ENCODE measurements at regions not wholly inside any gene's neighbourhood (a gene's known extent, or its start where the extent isn't known, plus 50 kb on each side); places are given as distances from the start of the nearest gene placed in this dataset.

DNA sequence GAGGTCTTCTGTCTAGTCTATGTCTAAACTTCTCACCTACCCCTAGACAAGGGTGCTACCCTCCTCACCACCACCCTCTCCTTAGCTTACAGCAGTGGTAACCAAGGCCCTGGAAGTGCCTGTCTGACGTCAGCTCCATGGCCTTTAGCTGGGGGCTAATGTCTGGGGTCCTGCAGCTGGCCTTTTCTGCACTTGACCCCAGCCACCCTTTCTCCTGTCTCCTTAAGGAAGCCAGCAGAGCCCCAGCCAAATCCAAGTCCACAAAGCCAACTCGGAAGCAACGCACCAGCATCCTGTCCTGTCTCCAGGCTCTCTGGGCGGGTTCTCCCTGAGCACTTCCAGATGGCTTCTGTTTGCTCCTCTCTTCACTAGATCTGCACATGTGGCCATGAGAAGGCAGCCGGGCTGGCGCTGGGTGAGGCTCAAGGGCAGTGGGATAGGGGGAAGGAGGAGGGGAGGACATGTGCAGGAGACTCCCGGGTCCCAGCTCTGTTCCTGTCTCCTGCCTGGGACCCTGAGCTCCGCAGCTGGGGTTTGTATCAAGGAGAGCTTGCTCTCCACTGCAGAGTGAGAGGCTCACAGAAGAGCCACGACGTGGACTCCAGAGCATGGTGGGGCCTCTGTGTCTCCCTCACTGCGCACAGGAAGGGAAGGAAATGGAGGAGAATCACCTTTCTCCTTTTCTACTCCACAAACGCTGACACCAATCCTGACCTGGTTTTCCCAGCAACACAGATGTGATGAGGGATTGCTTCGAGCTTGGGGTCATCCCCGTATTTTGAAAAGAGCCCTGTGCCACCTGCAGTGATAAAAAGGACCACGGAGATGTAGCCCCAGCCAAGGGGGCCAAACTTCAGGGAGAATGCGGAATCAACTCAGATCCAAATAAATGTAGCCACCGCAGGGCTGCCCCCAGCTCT, 204.2 kb downstream of the USP12 start:
- H3K4me2 ChIP-seq (ENCODE audit: low read length), result no peak overlapping the region
- no peaks in the 10 kb centered on the region for H3K79me2 ChIP-seq (ENCODE audit: low read length)
- no peak overlapping the region for H3K27ac ChIP-seq (ENCODE audit: low read length)
- H3K9ac ChIP-seq (ENCODE audit: low read length), result no peak overlapping the region
- peaks cover 3% of the 10 kb centered on the region; the same call in 1 of the 2 replicates for H3K27me3 ChIP-seq (ENCODE audit: low read depth, low read length)
- H4K20me1 ChIP-seq (ENCODE audit: insufficient read depth, low read length), result no peaks in the 10 kb centered on the region
- H2AFZ ChIP-seq (ENCODE audit: low read depth, low read length), result no peak overlapping the region
- H3K4me3 ChIP-seq (ENCODE audit: low read length), result no peak overlapping the region
- TF ChIP-seq, protein P1, sequence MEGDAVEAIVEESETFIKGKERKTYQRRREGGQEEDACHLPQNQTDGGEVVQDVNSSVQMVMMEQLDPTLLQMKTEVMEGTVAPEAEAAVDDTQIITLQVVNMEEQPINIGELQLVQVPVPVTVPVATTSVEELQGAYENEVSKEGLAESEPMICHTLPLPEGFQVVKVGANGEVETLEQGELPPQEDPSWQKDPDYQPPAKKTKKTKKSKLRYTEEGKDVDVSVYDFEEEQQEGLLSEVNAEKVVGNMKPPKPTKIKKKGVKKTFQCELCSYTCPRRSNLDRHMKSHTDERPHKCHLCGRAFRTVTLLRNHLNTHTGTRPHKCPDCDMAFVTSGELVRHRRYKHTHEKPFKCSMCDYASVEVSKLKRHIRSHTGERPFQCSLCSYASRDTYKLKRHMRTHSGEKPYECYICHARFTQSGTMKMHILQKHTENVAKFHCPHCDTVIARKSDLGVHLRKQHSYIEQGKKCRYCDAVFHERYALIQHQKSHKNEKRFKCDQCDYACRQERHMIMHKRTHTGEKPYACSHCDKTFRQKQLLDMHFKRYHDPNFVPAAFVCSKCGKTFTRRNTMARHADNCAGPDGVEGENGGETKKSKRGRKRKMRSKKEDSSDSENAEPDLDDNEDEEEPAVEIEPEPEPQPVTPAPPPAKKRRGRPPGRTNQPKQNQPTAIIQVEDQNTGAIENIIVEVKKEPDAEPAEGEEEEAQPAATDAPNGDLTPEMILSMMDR (IDR thresholded peaks at IDR 0.05; ENCODE audit: low read depth, low read length), result no peak
- no peaks in the 10 kb centered on the region for H3K9me3 ChIP-seq (ENCODE audit: insufficient read depth, low read length)
- H3K36me3 ChIP-seq (replicated peaks; ENCODE audit: low read depth, low read length), result no peaks in the 10 kb centered on the region
- peaks cover under 1% of the 10 kb centered on the region; the same call in 1 of the 2 replicates for H3K4me1 ChIP-seq (ENCODE audit: low read length)

DNA sequence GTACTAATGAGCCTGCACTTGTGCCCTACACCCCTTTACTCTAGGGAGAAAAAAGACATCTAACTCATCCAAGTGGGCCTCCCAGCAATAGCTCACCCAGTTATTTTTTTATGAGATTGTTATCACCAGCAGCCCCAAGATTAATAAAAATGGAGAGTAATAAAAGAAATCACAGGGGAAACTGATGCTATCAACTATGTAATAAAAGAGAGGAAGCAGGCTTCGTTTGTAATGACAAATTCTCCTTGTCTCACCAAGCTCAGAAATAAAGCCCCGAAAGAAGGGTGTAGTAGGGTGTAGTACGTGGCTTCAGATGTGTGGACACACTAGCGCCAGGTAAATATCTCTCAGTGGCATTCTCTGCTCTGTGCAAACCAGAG, 204.9 kb downstream of the USP12 start:
- Histone ChIP-seq H3K79me2 (ENCODE audit: low read length) (no peaks in the 10 kb centered on the region), H3K4me2 (ENCODE audit: low read length) (no peak overlapping the region), H3K27me3 (ENCODE audit: low read depth, low read length) (peaks cover 3% of the 10 kb centered on the region; the same call in 1 of the 2 replicates), H3K27ac (ENCODE audit: low read length) (no peak overlapping the region), H3K4me1 (ENCODE audit: low read length) (no peaks in the 10 kb centered on the region), H3K9me3 (ENCODE audit: insufficient read depth, low read length) (no peaks in the 10 kb centered on the region), H3K36me3 (replicated peaks; ENCODE audit: low read depth, low read length) (no peaks in the 10 kb centered on the region), H2AFZ (ENCODE audit: low read depth, low read length) (no peak overlapping the region), H3K4me3 (ENCODE audit: low read length) (no peak overlapping the region), H3K9ac (ENCODE audit: low read length) (no peak overlapping the region), H4K20me1 (ENCODE audit: insufficient read depth, low read length) (no peaks in the 10 kb centered on the region)
- no peak for TF ChIP-seq EZH2phosphoT487 (IDR thresholded peaks at IDR 0.05; ENCODE audit: low read depth)
- TF ChIP-seq, protein P1 (IDR thresholded peaks at IDR 0.05; ENCODE audit: low read depth, low read length), result no peak

DNA sequence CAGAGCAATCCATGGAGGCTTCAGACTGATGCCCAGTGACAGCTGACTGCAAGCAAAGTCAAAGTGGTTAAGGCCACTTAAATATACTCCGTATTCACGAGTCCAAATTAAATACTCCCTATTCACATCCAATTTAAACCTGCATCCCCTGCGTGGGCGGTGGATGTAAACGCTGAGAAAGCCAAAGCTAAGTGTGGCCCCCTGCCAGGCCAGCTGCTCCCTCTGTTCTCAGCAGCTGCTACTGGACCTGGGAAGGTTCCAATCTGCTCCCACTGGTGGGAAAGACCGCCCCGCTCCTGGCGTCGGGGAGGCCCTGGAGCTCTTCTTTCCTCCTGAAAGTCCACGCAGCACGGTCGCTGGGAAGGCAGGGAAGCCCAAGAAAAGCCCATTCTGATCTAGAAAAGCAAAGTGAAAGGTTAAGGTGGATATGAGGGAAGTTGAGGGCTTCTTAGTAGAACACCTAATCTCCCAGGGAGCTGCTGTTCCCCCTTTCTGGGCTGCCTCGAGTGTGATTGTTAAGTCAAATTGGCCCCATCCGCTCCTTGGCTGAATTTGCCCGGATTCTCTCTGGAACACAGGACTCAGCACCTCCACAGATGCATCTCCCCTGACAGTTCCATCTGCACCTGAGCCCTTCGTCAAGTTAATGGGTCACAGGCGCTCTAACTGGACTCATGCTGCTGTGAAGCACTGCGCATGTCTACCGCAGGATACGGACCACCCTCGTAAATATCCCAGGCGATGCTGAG, 205.5 kb downstream of the USP12 start:
- Histone ChIP-seq H3K27me3 (ENCODE audit: low read depth, low read length) (peaks cover 3% of the 10 kb centered on the region; the same call in 1 of the 2 replicates), H3K9ac (ENCODE audit: low read length) (no peak overlapping the region), H3K36me3 (replicated peaks; ENCODE audit: low read depth, low read length) (no peaks in the 10 kb centered on the region), H3K79me2 (ENCODE audit: low read length) (no peaks in the 10 kb centered on the region), H3K4me2 (ENCODE audit: low read length) (no peak overlapping the region), H4K20me1 (ENCODE audit: insufficient read depth, low read length) (no peaks in the 10 kb centered on the region), H2AFZ (ENCODE audit: low read depth, low read length) (no peak overlapping the region), H3K9me3 (ENCODE audit: insufficient read depth, low read length) (no peaks in the 10 kb centered on the region), H3K4me3 (ENCODE audit: low read length) (no peak overlapping the region), H3K27ac (ENCODE audit: low read length) (no peak overlapping the region), H3K4me1 (ENCODE audit: low read length) (no peaks in the 10 kb centered on the region)
- TF ChIP-seq, protein P1 (IDR thresholded peaks at IDR 0.05; ENCODE audit: low read depth, low read length), result no peak
- TF ChIP-seq EZH2phosphoT487 (IDR thresholded peaks at IDR 0.05; ENCODE audit: low read depth), result no peak

All from OCI-LY3 (cell line).